ENCODE measurements at regions not wholly inside any gene's neighbourhood (a gene's known extent, or its start where the extent isn't known, plus 50 kb on each side); places are given as distances from the start of the nearest gene placed in this dataset.

- TF ChIP-seq, protein P1, sequence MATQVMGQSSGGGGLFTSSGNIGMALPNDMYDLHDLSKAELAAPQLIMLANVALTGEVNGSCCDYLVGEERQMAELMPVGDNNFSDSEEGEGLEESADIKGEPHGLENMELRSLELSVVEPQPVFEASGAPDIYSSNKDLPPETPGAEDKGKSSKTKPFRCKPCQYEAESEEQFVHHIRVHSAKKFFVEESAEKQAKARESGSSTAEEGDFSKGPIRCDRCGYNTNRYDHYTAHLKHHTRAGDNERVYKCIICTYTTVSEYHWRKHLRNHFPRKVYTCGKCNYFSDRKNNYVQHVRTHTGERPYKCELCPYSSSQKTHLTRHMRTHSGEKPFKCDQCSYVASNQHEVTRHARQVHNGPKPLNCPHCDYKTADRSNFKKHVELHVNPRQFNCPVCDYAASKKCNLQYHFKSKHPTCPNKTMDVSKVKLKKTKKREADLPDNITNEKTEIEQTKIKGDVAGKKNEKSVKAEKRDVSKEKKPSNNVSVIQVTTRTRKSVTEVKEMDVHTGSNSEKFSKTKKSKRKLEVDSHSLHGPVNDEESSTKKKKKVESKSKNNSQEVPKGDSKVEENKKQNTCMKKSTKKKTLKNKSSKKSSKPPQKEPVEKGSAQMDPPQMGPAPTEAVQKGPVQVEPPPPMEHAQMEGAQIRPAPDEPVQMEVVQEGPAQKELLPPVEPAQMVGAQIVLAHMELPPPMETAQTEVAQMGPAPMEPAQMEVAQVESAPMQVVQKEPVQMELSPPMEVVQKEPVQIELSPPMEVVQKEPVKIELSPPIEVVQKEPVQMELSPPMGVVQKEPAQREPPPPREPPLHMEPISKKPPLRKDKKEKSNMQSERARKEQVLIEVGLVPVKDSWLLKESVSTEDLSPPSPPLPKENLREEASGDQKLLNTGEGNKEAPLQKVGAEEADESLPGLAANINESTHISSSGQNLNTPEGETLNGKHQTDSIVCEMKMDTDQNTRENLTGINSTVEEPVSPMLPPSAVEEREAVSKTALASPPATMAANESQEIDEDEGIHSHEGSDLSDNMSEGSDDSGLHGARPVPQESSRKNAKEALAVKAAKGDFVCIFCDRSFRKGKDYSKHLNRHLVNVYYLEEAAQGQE (IDR thresholded peaks at IDR 0.05; ENCODE audit: low read depth), result no peak
- TF ChIP-seq, protein P2, sequence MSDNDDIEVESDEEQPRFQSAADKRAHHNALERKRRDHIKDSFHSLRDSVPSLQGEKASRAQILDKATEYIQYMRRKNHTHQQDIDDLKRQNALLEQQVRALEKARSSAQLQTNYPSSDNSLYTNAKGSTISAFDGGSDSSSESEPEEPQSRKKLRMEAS (IDR thresholded peaks at IDR 0.05), result no peak
- TF ChIP-seq EP300 (IDR thresholded peaks at IDR 0.05; ENCODE audit: borderline replicate concordance), result no peak
- TF ChIP-seq EGR1 (IDR thresholded peaks at IDR 0.05), result no peak
- no peak for TF ChIP-seq CREB1 (IDR thresholded peaks at IDR 0.05; ENCODE audit: low read depth)
- no peak for TF ChIP-seq RAD21 (IDR thresholded peaks at IDR 0.05; ENCODE audit: low read depth)
- TF ChIP-seq FOXM1 (IDR thresholded peaks at IDR 0.05; ENCODE audit: borderline replicate concordance, low read depth), result no peak
- TF ChIP-seq TEAD4 (IDR thresholded peaks at IDR 0.05), result no peak
- TF ChIP-seq CEBPB (IDR thresholded peaks at IDR 0.05), result no peak
- TF ChIP-seq YY1 (IDR thresholded peaks at IDR 0.05; ENCODE audit: low read depth), result no peak
- TF ChIP-seq TCF12 (IDR thresholded peaks at IDR 0.05; ENCODE audit: low read depth), result no peak
- no peak for TF ChIP-seq TAF1 (IDR thresholded peaks at IDR 0.05; ENCODE audit: low read depth)
- TF ChIP-seq USF1 (IDR thresholded peaks at IDR 0.05), result no peak
- TF ChIP-seq NFIC (IDR thresholded peaks at IDR 0.05), result no peak
Measured at GRCh38 chr15:99508311-99508645, 57.5 kb upstream of the MEF2A start.

Data from Ishikawa (cell line).